Lower lobe of right lung (tissue), 2 donors: ENCODE measurements at regions not wholly inside any gene's neighbourhood (a gene's known extent, or its start where the extent isn't known, plus 50 kb on each side); places are given as distances from the start of the nearest gene placed in this dataset.
A peak's percentile ranks its signal among the peaks of the same experiment; 100 is the strongest.
"Not testable (repeated sequence)": the region's sequence is repeated elsewhere in the genome, so short reads cannot be mapped to it uniquely, and the experiment has no call there.

ENCODE experiments used
- ATAC-seq, 2 donors: fragments of 200-7000 bp; cut with Tn5 transposase; one replicate each; pipeline ENCODE4 v1.9.1; 2020 to 2022; ENCODE audit warnings: mild to moderate bottlenecking in 2 of 2, moderate library complexity in 2 of 2
- DNase-seq: peaks from one replicate; pipeline ENCODE4 v3.0.0-alpha.2; 2020
- H3K27ac ChIP-seq: fragments of 200-600 bp; one replicate; pipeline ENCODE4 v1.8.0; 2022
- H3K27me3 ChIP-seq: fragments of 200-600 bp; one replicate; pipeline ENCODE4 v1.8.0; 2022; ENCODE audit warnings: low read depth
- H3K36me3 ChIP-seq: fragments of 200-600 bp; one replicate; pipeline ENCODE4 v1.8.0; 2022; ENCODE audit warnings: mild to moderate bottlenecking
- H3K4me1 ChIP-seq: fragments of 200-600 bp; one replicate; pipeline ENCODE4 v1.8.0; 2022
- H3K4me3 ChIP-seq: fragments of 200-600 bp; one replicate; pipeline ENCODE4 v1.8.0; 2022; ENCODE audit warnings: mild to moderate bottlenecking
- H3K9me3 ChIP-seq: fragments of 200-600 bp; one replicate; pipeline ENCODE4 v1.8.0; 2022
- intact Hi-C: fragments of 100-400 bp; cut with DNase I; formaldehyde crosslinking; loops from one replicate; pipeline ENCODE4 v1.11.0; 2022
- TF ChIP-seq, protein P1 (sequence below): fragments of 200-600 bp; IDR thresholded peaks from one replicate; pipeline ENCODE4 v1.8.0; 2022; ENCODE audit warnings: antibody characterized with exemption, mild to moderate bottlenecking
- donor health status: DM: no; HTN: yes; CAD: no; lungs with severe emphysema.

GRCh38 chr13:24617256-24618010, 62.8 kb upstream of the ATP12A start:
- intact Hi-C loops: no loop called here
- TF ChIP-seq, protein P1, sequence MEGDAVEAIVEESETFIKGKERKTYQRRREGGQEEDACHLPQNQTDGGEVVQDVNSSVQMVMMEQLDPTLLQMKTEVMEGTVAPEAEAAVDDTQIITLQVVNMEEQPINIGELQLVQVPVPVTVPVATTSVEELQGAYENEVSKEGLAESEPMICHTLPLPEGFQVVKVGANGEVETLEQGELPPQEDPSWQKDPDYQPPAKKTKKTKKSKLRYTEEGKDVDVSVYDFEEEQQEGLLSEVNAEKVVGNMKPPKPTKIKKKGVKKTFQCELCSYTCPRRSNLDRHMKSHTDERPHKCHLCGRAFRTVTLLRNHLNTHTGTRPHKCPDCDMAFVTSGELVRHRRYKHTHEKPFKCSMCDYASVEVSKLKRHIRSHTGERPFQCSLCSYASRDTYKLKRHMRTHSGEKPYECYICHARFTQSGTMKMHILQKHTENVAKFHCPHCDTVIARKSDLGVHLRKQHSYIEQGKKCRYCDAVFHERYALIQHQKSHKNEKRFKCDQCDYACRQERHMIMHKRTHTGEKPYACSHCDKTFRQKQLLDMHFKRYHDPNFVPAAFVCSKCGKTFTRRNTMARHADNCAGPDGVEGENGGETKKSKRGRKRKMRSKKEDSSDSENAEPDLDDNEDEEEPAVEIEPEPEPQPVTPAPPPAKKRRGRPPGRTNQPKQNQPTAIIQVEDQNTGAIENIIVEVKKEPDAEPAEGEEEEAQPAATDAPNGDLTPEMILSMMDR: no peak
- H3K27ac ChIP-seq: no peak overlapping the region
- H3K4me3 ChIP-seq: no peak overlapping the region
- no peaks in the 10 kb centered on the region for H3K36me3 ChIP-seq
- peaks cover 7% of the 10 kb centered on the region for H3K4me1 ChIP-seq
- DNase-seq (no peak), ATAC-seq (no peak)
- H3K27me3 ChIP-seq: no peaks in the 10 kb centered on the region
- no peaks in the 10 kb centered on the region for H3K9me3 ChIP-seq

- TF ChIP-seq, protein P1: no peak
- peaks cover 7% of the 10 kb centered on the region for H3K4me1 ChIP-seq
- H3K27me3 ChIP-seq: no peaks in the 10 kb centered on the region
- H3K9me3 ChIP-seq: no peaks in the 10 kb centered on the region
- H3K36me3 ChIP-seq: no peaks in the 10 kb centered on the region
- intact Hi-C loops: no loop called here
- ATAC-seq: peak; percentile 34 to 57
- no peak overlapping the region for H3K27ac ChIP-seq
- H3K4me3 ChIP-seq: no peak overlapping the region
- DNase-seq: no peak
These were observed 61.9 kb upstream of the ATP12A start for GRCh38 chr13:24618011-24618955.

DNA sequence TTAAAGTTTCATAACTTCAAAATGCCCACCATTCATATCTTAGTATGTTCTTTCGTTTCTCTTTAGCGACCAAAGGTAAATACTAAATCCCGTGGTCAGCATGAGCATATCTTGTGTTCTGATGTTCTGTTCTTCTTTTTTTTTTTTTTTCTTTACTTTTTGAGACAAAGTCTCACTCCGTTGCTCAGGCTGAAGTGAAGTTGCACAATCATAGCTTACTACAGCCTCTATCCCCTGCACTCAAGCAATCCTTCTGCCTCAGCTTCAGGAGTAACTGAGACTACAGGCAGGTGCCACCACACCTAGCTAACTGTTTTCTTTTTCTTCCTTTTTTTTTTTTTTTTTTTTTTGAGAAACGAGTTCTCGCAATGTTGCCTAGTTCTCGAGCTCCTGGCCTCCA, 60.9 kb upstream of the ATP12A start:
- intact Hi-C loops: no loop called here
- H3K4me1 ChIP-seq: peaks cover 7% of the 10 kb centered on the region
- ATAC-seq (no peak), DNase-seq (no peak)
- TF ChIP-seq, protein P1: no peak
- H3K27me3 ChIP-seq: no peaks in the 10 kb centered on the region
- H3K9me3 ChIP-seq: no peaks in the 10 kb centered on the region
- no peaks in the 10 kb centered on the region for H3K36me3 ChIP-seq
- H3K4me3 ChIP-seq: no peak overlapping the region
- no peak overlapping the region for H3K27ac ChIP-seq

DNA sequence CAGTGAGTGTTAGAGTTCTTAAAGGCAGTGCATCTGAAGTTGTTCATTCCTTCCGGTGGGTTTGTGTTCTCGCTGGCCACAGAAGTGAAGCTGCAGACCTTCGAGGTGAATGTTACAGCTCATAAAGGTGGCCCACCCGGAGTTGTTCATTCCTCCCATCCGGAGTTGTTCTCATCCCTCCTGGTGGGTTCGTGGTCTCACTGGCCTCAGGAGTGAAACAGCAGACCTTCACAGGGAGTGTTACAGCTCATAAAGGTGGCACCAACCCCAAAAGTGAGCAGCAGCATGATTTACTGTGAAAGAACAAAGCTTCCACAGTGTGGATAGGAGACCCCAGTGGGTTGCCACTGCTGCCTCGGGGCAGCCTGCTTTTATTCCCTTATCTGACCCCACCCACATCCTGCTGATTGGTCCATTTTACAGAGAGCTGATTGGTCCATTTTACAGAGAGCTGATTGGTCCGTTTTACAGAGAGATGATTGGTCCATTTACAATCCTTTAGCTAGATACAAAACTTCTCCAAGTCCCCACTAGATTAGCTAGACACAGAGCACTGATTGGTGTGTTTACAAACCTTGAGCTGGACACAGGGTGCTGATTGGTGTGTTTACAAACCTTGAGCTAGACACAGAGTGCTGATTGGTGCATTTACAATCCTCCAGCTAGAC, 57.6 kb upstream of the ATP12A start:
- H3K4me3 ChIP-seq, ATAC-seq, intact Hi-C loops, DNase-seq, H3K27me3 ChIP-seq, H3K27ac ChIP-seq, H3K36me3 ChIP-seq, H3K9me3 ChIP-seq: not testable (repeated sequence)
- peaks cover 26% of the 10 kb centered on the region for H3K4me1 ChIP-seq

DNA sequence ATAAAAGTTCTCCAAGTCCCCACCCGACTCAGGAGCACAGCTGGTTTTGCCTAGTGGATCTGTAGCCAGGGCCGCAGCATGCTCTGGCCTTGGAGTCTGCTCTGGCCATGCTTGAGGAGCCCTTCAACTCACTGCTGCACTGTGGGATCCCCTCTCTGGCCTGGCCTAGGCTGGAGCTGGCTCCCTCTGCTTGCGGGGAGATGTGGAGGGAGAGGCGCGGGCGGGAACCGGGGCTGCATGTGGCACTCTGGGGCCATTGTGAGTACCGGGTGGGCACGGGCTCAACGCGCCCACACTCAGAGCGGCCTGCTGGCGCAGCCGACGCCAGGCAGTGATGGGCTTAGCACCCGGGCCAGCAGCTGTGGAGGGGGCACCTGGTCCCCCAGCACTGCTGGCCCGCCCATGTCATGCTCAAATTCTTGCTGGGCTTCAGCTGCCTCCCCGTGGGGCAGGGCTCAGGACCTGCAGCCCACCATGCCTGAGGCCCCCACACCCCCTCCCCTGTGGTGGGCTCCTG, 57.0 kb upstream of the ATP12A start:
- H3K4me3 ChIP-seq: no peak overlapping the region
- ATAC-seq (no peak), DNase-seq (no peak)
- no peaks in the 10 kb centered on the region for H3K36me3 ChIP-seq
- TF ChIP-seq, protein P1: no peak
- no peaks in the 10 kb centered on the region for H3K9me3 ChIP-seq
- H3K4me1 ChIP-seq: peaks cover 26% of the 10 kb centered on the region
- H3K27ac ChIP-seq: no peak overlapping the region
- H3K27me3 ChIP-seq: no peaks in the 10 kb centered on the region
- intact Hi-C loops: no loop called here
